ENCODE measurements at regions not wholly inside any gene's neighbourhood (a gene's known extent, or its start where the extent isn't known, plus 50 kb on each side); places are given as distances from the start of the nearest gene placed in this dataset.
"Not testable (repeated sequence)": the region's sequence is repeated elsewhere in the genome, so short reads cannot be mapped to it uniquely, and the experiment has no call there.

DNA sequence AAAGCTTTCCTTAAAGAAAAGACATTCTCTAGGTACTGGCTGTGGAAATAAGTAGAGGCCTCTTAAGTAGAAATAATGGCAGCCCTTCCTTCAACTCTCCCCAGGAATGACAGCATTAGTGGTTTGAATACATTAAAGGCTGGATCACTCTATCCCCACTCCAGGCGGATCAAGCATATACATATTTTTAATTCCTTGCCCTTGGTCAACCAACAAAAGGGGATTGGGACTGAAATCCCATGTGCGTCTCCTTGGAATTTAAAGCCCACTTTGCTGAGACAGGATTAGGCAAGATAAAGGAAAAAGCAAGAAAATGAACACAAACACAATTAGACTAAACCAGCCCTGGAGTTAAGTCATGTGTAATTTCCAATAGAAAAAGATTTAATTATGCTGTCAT is 391.3 kb downstream of the PPP1R2C start:
- TF ChIP-seq JUND (IDR thresholded peaks at IDR 0.05; ENCODE audit: low read depth), result no peak
- in situ Hi-C loops (cut with HindIII; ENCODE audit: low pct_unique_long_range_greater_than_20kb, low sequenced_read_pairs), result no loop called here
- no peak for DNase-seq (ENCODE audit: low read depth in 1 of 2, low spot score in 1 of 2)

DNA sequence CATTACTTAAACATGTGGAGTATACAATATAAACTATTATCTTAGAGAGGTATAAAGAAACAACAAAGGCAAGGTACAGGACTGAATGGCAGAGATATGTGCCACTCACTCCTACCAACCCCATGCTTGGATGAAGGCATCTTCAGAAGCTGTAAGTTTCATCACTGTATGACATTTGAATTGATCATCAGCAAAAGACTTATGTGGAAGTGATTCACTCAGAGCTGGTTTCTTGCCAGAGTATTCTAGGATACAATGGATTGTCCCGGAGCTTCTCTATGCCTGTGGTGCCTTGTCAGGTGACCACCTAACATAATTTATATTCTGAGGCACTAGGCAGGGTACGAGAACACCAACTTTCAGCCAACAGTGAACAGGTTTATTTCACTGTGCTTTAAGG is 392.2 kb downstream of the PPP1R2C start:
- no peak for DNase-seq (ENCODE audit: low read depth in 1 of 2, low spot score in 1 of 2)
- in situ Hi-C loops (cut with HindIII; ENCODE audit: low pct_unique_long_range_greater_than_20kb, low sequenced_read_pairs), result no loop called here
- no peak for TF ChIP-seq JUND (IDR thresholded peaks at IDR 0.05; ENCODE audit: low read depth)

DNA sequence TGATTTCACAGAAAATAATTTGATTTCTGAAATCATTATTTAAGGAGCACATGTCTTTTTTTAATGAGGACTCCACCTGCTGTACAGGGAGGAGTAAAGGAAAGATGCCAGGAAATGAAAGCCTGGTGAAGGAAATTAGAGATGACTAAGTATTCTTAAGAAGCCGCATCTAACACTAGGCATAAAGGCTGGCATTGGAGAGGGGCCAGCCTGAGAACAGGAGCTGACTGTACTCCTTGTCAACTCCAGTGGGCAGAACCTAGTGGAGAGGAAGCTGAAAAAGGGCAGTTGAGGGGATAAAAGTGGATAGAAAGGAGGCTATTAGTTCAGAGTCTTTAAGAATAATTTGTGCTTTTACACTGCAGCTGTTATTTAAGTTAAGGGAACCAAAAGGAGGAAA is 393.0 kb downstream of the PPP1R2C start:
- DNase-seq (ENCODE audit: low read depth in 1 of 2, low spot score in 1 of 2), result no peak
- no peak for TF ChIP-seq JUND (IDR thresholded peaks at IDR 0.05; ENCODE audit: low read depth)
- in situ Hi-C loops (cut with HindIII; ENCODE audit: low pct_unique_long_range_greater_than_20kb, low sequenced_read_pairs), result no loop called here

DNA sequence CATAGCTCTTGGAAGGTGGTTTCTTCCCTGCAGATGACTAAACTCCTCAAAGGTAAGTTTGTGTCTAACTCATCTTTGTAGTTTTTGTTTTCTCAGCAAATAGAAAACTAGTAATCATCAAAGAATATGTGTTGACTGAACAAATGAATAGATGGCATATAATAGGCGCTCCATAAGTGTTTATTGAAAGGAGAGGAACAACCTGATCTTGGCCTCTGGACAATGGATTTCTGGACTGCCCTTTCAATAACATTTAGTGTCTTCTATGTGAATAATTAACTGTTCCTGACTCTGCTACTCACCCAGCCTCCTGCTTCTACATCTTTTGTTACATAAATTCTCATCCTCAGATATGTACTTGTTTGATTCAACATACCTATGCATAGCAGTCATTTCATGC is 399.1 kb downstream of the PPP1R2C start:
- in situ Hi-C loops (cut with HindIII; ENCODE audit: low pct_unique_long_range_greater_than_20kb, low sequenced_read_pairs), result no loop called here
- DNase-seq (ENCODE audit: low read depth in 1 of 2, low spot score in 1 of 2), result no peak

GRCh38 chrX:42375086-42375485 is 402.9 kb downstream of the PPP1R2C start:
- DNase-seq (ENCODE audit: low read depth in 1 of 2, low spot score in 1 of 2), result no peak
- no peak for TF ChIP-seq JUND (IDR thresholded peaks at IDR 0.05; ENCODE audit: low read depth)
- in situ Hi-C loops (cut with HindIII; ENCODE audit: low pct_unique_long_range_greater_than_20kb, low sequenced_read_pairs), result no loop called here

More for the DNA sequence above, 399.1 kb downstream of the PPP1R2C start:
- TF ChIP-seq JUND (IDR thresholded peaks at IDR 0.05; ENCODE audit: low read depth), result no peak

- TF ChIP-seq JUND (IDR thresholded peaks at IDR 0.05; ENCODE audit: low read depth), result no peak
- in situ Hi-C loops (cut with HindIII; ENCODE audit: low pct_unique_long_range_greater_than_20kb, low sequenced_read_pairs), result no loop called here
- no peak for DNase-seq (ENCODE audit: low read depth in 1 of 2, low spot score in 1 of 2)
These were observed 411.8 kb downstream of the PPP1R2C start for GRCh38 chrX:42366181-42366580.

GRCh38 chrX:42362219-42362618 is 415.7 kb downstream of the PPP1R2C start:
- no peak for TF ChIP-seq JUND (IDR thresholded peaks at IDR 0.05; ENCODE audit: low read depth)
- in situ Hi-C loops (cut with HindIII; ENCODE audit: low pct_unique_long_range_greater_than_20kb, low sequenced_read_pairs), result no loop called here

DNA sequence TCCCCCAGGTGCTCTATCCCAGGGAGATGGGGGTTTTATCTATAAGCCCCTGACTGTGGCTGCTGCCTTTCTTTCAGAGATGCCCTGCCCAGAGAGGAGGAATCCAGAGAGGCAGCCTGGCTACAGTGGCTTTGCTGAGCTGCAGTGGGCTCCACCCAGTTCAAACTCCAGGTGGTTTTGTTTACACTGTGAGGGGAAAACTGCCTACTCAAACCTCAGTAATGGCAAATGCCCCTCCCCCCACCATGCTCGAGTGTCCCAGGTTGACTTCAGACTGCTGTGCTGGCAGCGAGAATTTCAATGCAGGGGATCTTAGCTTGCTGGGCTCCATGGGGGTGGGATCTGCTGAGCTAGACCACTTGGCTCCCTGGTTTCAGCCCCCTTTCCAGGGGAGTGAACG is 419.6 kb upstream of the CASK start:
- in situ Hi-C loops (cut with HindIII; ENCODE audit: low pct_unique_long_range_greater_than_20kb, low sequenced_read_pairs); DNase-seq (ENCODE audit: low read depth in 1 of 2, low spot score in 1 of 2): not testable (repeated sequence)

More at GRCh38 chrX:42362219-42362618, 415.7 kb downstream of the PPP1R2C start:
- DNase-seq (ENCODE audit: low read depth in 1 of 2, low spot score in 1 of 2), result no peak
